B cell (primary cell): ENCODE measurements at regions not wholly inside any gene's neighbourhood (a gene's known extent, or its start where the extent isn't known, plus 50 kb on each side); places are given as distances from the start of the nearest gene placed in this dataset.

Source experiments
- ATAC-seq: fragments of 200-7000 bp; cut with Tn5 transposase; one replicate; pipeline ENCODE4 v1.10.0; 2021; ENCODE audit warnings: low read depth, mild to moderate bottlenecking, moderate number of reproducible peaks, moderate library complexity
- CTCF ChIA-PET: fragments of 350-600 bp; sonication (Branson Sonifier 250); formaldehyde crosslinking; loops from one replicate; lab custom pipeline; 2021; ENCODE audit warnings: antibody characterized with exemption, inconsistent platforms; lab: Charles Lee
- POLR2A ChIA-PET: fragments of 350-600 bp; sonication (Branson Sonifier 250); formaldehyde crosslinking; loops from one replicate; lab custom pipeline; 2021; ENCODE audit warnings: antibody characterized with exemption; lab: Charles Lee
- DNase-seq: peaks from one replicate; pipeline ENCODE4 v3.0.0; 2013
- H2AFZ ChIP-seq: 2 replicates; pipeline ENCODE4 v1.6.1; 2012; ENCODE audit warnings: mild to moderate bottlenecking, low read depth, low read length; ENCODE audit not compliant: insufficient read depth, poor library complexity, severe bottlenecking
- H3K27ac ChIP-seq, 2 donors: 1 replicate in 1 of 2; 2 replicates in 1 of 2; pipeline ENCODE4 v1.5.1; 2012 to 2013; ENCODE audit warnings: low read length in 2 of 2, mild to moderate bottlenecking in 2 of 2, moderate library complexity in 1 of 2
- H3K27me3 ChIP-seq, 4 experiments: fragments of 200-600 bp in 1 of 4; sonication (generic) in 1 of 4; replicated peaks in 1 of 4; 1 replicate in 2 of 4; 2 replicates in 2 of 4; pipeline versions ENCODE4 v1.6.1 to v1.7.0; 2013 to 2016; ENCODE audit warnings: low read length in 3 of 4, mild to moderate bottlenecking in 2 of 4, mixed read lengths in 1 of 4, moderate library complexity in 1 of 4; ENCODE audit not compliant: insufficient read depth in 4 of 4, control insufficient read depth in 3 of 4; ENCODE audit errors: control extremely low read depth in 1 of 4
- H3K36me3 ChIP-seq, 2 experiments: replicated peaks in 1 of 2; 1 replicate in 1 of 2; 2 replicates in 1 of 2; pipeline versions ENCODE4 v1.6.1 to v1.7.1; 2013; ENCODE audit warnings: low read length in 1 of 2; ENCODE audit not compliant: insufficient read depth in 2 of 2, control insufficient read depth in 1 of 2; ENCODE audit errors: control extremely low read depth in 1 of 2, extremely low read depth in 1 of 2
- H3K4me1 ChIP-seq, 2 donors: fragments of 200-600 bp in 1 of 2; sonication (generic) in 1 of 2; 1 replicate in 1 of 2; 2 replicates in 1 of 2; pipeline versions ENCODE4 v1.5.1 to v1.6.1; 2013 to 2017; ENCODE audit warnings: low read length in 2 of 2; ENCODE audit not compliant: control insufficient read depth in 2 of 2, insufficient read depth in 2 of 2
- H3K4me2 ChIP-seq: replicated peaks from 2 replicates; pipeline ENCODE3; 2012; ENCODE audit warnings: mild to moderate bottlenecking, low read depth, low read length; ENCODE audit not compliant: poor library complexity, severe bottlenecking
- H3K4me3 ChIP-seq, 5 experiments: fragments of 200-600 bp in 1 of 5; sonication (generic) in 1 of 5; 1 replicate in 3 of 5; 2 replicates in 2 of 5; pipeline versions ENCODE4 v1.5.1 to v1.7.0; 2011 to 2016; ENCODE audit warnings: low read length in 4 of 5, mild to moderate bottlenecking in 4 of 5, low read depth in 2 of 5, control low read depth in 1 of 5, moderate library complexity in 1 of 5; ENCODE audit not compliant: insufficient read depth in 1 of 5; ENCODE audit errors: control extremely low read depth in 1 of 5, extremely low read depth in 1 of 5
- H3K79me2 ChIP-seq: fragments of 200-600 bp; sonication (generic); one replicate; pipeline ENCODE4 v1.6.0; 2016; ENCODE audit warnings: low read length; ENCODE audit not compliant: control insufficient read depth, insufficient read depth
- H3K9ac ChIP-seq: fragments of 200-600 bp; sonication (generic); 2 replicates; pipeline ENCODE4 v1.6.1; 2017; ENCODE audit warnings: mild to moderate bottlenecking, low read length, moderate library complexity
- H3K9me3 ChIP-seq, 3 donors: one replicate each; pipeline versions ENCODE4 v1.6.1 to v1.7.1; 2013; ENCODE audit warnings: low read length in 2 of 3; ENCODE audit not compliant: control insufficient read depth in 2 of 3, insufficient read depth in 1 of 3; ENCODE audit errors: control extremely low read depth in 1 of 3
- H4K20me1 ChIP-seq: 2 replicates; pipeline ENCODE4 v1.6.0; 2012; ENCODE audit warnings: mild to moderate bottlenecking, low read length; ENCODE audit not compliant: insufficient read depth, control insufficient read depth, poor library complexity, severe bottlenecking
- H3K27ac Mint-ChIP-seq: one replicate; pipeline ENCODE4 v1.8.0; 2021; ENCODE audit warnings: mixed read lengths
- H3K27me3 Mint-ChIP-seq: one replicate; pipeline ENCODE4 v1.8.0; 2021; ENCODE audit warnings: mixed read lengths
- H3K4me1 Mint-ChIP-seq: one replicate; pipeline ENCODE4 v1.8.0; 2021; ENCODE audit warnings: mixed read lengths
- H3K4me3 Mint-ChIP-seq: one replicate; pipeline ENCODE4 v1.8.0; 2021; ENCODE audit warnings: mixed read lengths
- H3K9me3 Mint-ChIP-seq: one replicate; pipeline ENCODE4 v1.8.0; 2022; ENCODE audit warnings: mixed read lengths; ENCODE audit not compliant: insufficient read depth
- CTCF ChIP-seq: fragments of 200-600 bp; IDR thresholded peaks from one replicate; pipeline ENCODE4 v1.8.0; 2022; ENCODE audit warnings: antibody characterized with exemption, mild to moderate bottlenecking
- EZH2 ChIP-seq: IDR thresholded peaks from 2 replicates; pipeline ENCODE4 v1.6.1; 2012; ENCODE audit warnings: borderline replicate concordance, low read depth, mild to moderate bottlenecking, moderate library complexity, low read length; ENCODE audit not compliant: insufficient read depth, poor library complexity, severe bottlenecking
- WGBS: methylation state at CpG from one replicate; pipeline ENCODE4 v1.1.5; 2013; ENCODE audit warnings: missing lambda C conversion rate; ENCODE audit not compliant: insufficient coverage; 5-methylcytosine and 5-hydroxymethylcytosine counted together
- intact Hi-C: fragments of 100-400 bp; cut with micrococcal nuclease; formaldehyde crosslinking; loops from one replicate; pipeline ENCODE4 v1.10.0; 2022

DNA sequence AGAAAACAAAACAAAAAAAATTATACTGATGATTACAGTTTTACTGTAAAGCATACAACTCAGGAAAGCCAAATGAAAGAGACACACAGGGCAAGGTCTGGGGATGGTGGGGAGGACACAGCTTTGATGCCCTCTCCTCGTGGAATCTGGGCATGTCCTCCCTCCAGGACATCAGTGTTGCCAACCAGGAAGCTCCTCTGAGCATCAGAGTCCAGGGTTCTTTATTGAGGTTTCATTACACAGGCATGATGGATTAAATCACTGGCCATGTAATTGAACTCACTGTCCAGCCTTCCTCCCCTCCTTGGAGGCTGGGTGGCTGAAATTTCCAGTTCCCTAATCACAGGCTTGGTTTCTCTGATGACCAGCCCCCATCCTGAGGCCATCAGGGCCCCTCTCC is 89.6 kb upstream of the MIER3 start:
- DNase-seq (no peak), ATAC-seq (no peak)
- no peak overlapping the region for H3K27ac ChIP-seq
- intact Hi-C loops = no loop called here
- TF ChIP-seq EZH2 (no peak), CTCF (no peak)
- no peaks in the 10 kb centered on the region for H3K79me2 ChIP-seq
- Mint-ChIP-seq H3K4me1 (no peaks in the 10 kb centered on the region), H3K4me3 (no peak overlapping the region), H3K9me3 (no peaks in the 10 kb centered on the region), H3K27me3 (peaks cover 7% of the 10 kb centered on the region), H3K27ac (no peak overlapping the region)
- 86% methylated on average over 1 of the region's 1 CpG for WGBS
- no peaks in the 10 kb centered on the region for H3K9me3 ChIP-seq
- H3K9ac ChIP-seq = no peak overlapping the region
- no peak overlapping the region for H2AFZ ChIP-seq
- POLR2A ChIA-PET = no interaction called here
- no peak overlapping the region for H3K4me2 ChIP-seq
- no peaks in the 10 kb centered on the region for H4K20me1 ChIP-seq
- CTCF ChIA-PET = no interaction called here
- no peak overlapping the region for H3K4me3 ChIP-seq
- H3K27me3 ChIP-seq = no peaks in the 10 kb centered on the region
- H3K36me3 ChIP-seq = no peaks in the 10 kb centered on the region
- no peaks in the 10 kb centered on the region for H3K4me1 ChIP-seq

GRCh38 chr5:57042524-57042931 is 90.6 kb upstream of the MIER3 start:
- DNase-seq = no peak
- no peak for ATAC-seq
- TF ChIP-seq CTCF (no peak), EZH2 (no peak)
- Mint-ChIP-seq H3K4me3 (no peak overlapping the region), H3K9me3 (no peaks in the 10 kb centered on the region), H3K27ac (no peak overlapping the region), H3K27me3 (peaks cover 6% of the 10 kb centered on the region), H3K4me1 (no peaks in the 10 kb centered on the region)
- Histone ChIP-seq H2AFZ (no peak overlapping the region), H3K9ac (no peak overlapping the region), H3K9me3 (no peaks in the 10 kb centered on the region), H4K20me1 (no peaks in the 10 kb centered on the region), H3K27me3 (no peaks in the 10 kb centered on the region), H3K27ac (no peak overlapping the region), H3K4me3 (no peak overlapping the region), H3K4me2 (no peak overlapping the region), H3K79me2 (no peaks in the 10 kb centered on the region), H3K4me1 (no peaks in the 10 kb centered on the region), H3K36me3 (no peaks in the 10 kb centered on the region)
- 91% methylated on average over 3 of the region's 3 CpGs for WGBS
- ChIA-PET CTCF (no interaction called here), POLR2A (interaction anchor here (0.6 kb wide), 1 partner anchor 74 kb away, joined by 4 read pairs; no protein-coding TSS in a partner anchor)
- intact Hi-C loops = no loop called here
